MM.1S (cell line): ENCODE measurements at regions not wholly inside any gene's neighbourhood (a gene's known extent, or its start where the extent isn't known, plus 50 kb on each side); places are given as distances from the start of the nearest gene placed in this dataset.

Experiments used
- DNase-seq: peaks from one replicate; pipeline ENCODE4 v3.0.0-alpha.2; 2015
- H2AFZ ChIP-seq: fragments of 300-600 bp; sonication (generic); 2 replicates; pipeline ENCODE4 v1.6.0; 2016; ENCODE audit warnings: antibody characterized with exemption, low read length
- H3F3A ChIP-seq: fragments of 300-600 bp; sonication (generic); 2 replicates; pipeline ENCODE4 v1.6.1; 2016; ENCODE audit warnings: mild to moderate bottlenecking, antibody characterized with exemption, low read length, moderate library complexity, mixed read lengths; ENCODE audit not compliant: insufficient read depth
- H3K27ac ChIP-seq: fragments of 300-600 bp; sonication (generic); 2 replicates; pipeline ENCODE4 v1.5.1; 2016; ENCODE audit warnings: mild to moderate bottlenecking, low read length
- H3K27me3 ChIP-seq: fragments of 300-600 bp; sonication (generic); replicated peaks from 2 replicates; pipeline ENCODE4 v1.6.0; 2016; ENCODE audit warnings: low read length; ENCODE audit not compliant: insufficient read depth
- H3K36me3 ChIP-seq: fragments of 300-600 bp; sonication (generic); replicated peaks from 2 replicates; pipeline ENCODE4 v1.6.1; 2016; ENCODE audit warnings: mild to moderate bottlenecking, low read length, mixed read lengths; ENCODE audit not compliant: insufficient read depth
- H3K4me1 ChIP-seq: fragments of 300-600 bp; sonication (generic); 2 replicates; pipeline ENCODE4 v1.6.1; 2016; ENCODE audit warnings: low read length, mixed read lengths
- H3K4me2 ChIP-seq: fragments of 300-600 bp; sonication (generic); 2 replicates; pipeline ENCODE4 v1.6.0; 2016; ENCODE audit warnings: low read depth, low read length
- H3K4me3 ChIP-seq: fragments of 300-600 bp; sonication (generic); 2 replicates; pipeline ENCODE4 v1.5.1; 2016; ENCODE audit warnings: low read length, mixed read lengths
- H3K79me2 ChIP-seq: fragments of 300-600 bp; sonication (generic); 2 replicates; pipeline ENCODE4 v1.6.1; 2016; ENCODE audit warnings: mixed run types, low read length, mixed read lengths
- H3K9ac ChIP-seq: fragments of 300-600 bp; sonication (generic); 2 replicates; pipeline ENCODE4 v1.6.1; 2016; ENCODE audit warnings: low read length, mixed read lengths
- H3K9me2 ChIP-seq: fragments of 300-600 bp; sonication (generic); replicated peaks from 2 replicates; pipeline ENCODE4 v1.6.1; 2016; ENCODE audit warnings: mild to moderate bottlenecking, low read length, mixed read lengths; ENCODE audit not compliant: insufficient read depth
- H3K9me3 ChIP-seq: fragments of 300-600 bp; sonication (generic); replicated peaks from 2 replicates; pipeline ENCODE4 v1.6.1; 2016; ENCODE audit warnings: mild to moderate bottlenecking, low read length, mixed read lengths; ENCODE audit not compliant: insufficient read depth
- H4K20me1 ChIP-seq: fragments of 300-600 bp; sonication (generic); 2 replicates; pipeline ENCODE4 v1.6.1; 2016; ENCODE audit warnings: mild to moderate bottlenecking, low read length, moderate library complexity, mixed read lengths; ENCODE audit not compliant: insufficient read depth
- EZH2 ChIP-seq: fragments of 300-600 bp; sonication (generic); optimal IDR thresholded peaks from 2 replicates; pipeline ENCODE3; 2017; ENCODE audit warnings: low read depth, mild to moderate bottlenecking, antibody characterized with exemption, low read length, mixed read lengths
- EZH2phosphoT487 ChIP-seq: fragments of 300-600 bp; sonication (generic); IDR thresholded peaks from 2 replicates; pipeline ENCODE4 v1.6.1; 2018; ENCODE audit warnings: antibody characterized with exemption, low read length
- TF ChIP-seq, protein P1 (sequence below): fragments of 300-600 bp; sonication (generic); IDR thresholded peaks from 2 replicates; pipeline ENCODE4 v1.5.1; 2016; ENCODE audit warnings: antibody characterized with exemption, low read length, mixed read lengths

DNA sequence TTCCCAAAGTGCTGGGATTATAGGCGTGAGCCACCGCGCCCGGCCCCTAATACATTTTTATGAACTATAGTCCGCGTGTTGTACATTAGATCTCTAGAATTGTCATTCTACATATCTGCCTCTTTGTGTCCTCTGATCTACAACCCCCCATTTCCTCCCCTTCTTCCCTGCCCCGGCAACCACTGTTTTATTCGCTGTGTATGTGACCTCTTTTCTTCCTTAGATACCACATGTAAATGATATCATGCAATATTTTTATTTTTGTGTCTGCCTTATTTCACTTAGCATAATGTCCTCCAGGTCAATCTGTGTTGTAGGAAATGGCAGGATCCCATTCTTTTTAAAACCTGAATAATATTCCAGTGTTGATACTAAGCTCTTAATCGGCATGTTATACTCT lies 99.5 kb upstream of the NRIP1 start:
- H3F3A ChIP-seq: no peaks in the 10 kb centered on the region
- no peaks in the 10 kb centered on the region for H3K79me2 ChIP-seq
- no peak overlapping the region for H3K27ac ChIP-seq
- no peak overlapping the region for H3K4me3 ChIP-seq
- no peak overlapping the region for H3K4me2 ChIP-seq
- no peak for TF ChIP-seq EZH2phosphoT487
- no peak for TF ChIP-seq EZH2
- TF ChIP-seq, protein P1, sequence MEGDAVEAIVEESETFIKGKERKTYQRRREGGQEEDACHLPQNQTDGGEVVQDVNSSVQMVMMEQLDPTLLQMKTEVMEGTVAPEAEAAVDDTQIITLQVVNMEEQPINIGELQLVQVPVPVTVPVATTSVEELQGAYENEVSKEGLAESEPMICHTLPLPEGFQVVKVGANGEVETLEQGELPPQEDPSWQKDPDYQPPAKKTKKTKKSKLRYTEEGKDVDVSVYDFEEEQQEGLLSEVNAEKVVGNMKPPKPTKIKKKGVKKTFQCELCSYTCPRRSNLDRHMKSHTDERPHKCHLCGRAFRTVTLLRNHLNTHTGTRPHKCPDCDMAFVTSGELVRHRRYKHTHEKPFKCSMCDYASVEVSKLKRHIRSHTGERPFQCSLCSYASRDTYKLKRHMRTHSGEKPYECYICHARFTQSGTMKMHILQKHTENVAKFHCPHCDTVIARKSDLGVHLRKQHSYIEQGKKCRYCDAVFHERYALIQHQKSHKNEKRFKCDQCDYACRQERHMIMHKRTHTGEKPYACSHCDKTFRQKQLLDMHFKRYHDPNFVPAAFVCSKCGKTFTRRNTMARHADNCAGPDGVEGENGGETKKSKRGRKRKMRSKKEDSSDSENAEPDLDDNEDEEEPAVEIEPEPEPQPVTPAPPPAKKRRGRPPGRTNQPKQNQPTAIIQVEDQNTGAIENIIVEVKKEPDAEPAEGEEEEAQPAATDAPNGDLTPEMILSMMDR: no peak
- no peak for DNase-seq
- H4K20me1 ChIP-seq: no peaks in the 10 kb centered on the region
- H3K36me3 ChIP-seq: no peaks in the 10 kb centered on the region
- no peaks in the 10 kb centered on the region for H3K9me3 ChIP-seq
- no peaks in the 10 kb centered on the region for H3K27me3 ChIP-seq
- H3K9ac ChIP-seq: no peak overlapping the region
- no peak overlapping the region for H2AFZ ChIP-seq
- 0 out of 2 replicates have a peak, but pooled peaks cover 7% of the 10 kb centered on the region for H3K4me1 ChIP-seq
- no peaks in the 10 kb centered on the region for H3K9me2 ChIP-seq

DNA sequence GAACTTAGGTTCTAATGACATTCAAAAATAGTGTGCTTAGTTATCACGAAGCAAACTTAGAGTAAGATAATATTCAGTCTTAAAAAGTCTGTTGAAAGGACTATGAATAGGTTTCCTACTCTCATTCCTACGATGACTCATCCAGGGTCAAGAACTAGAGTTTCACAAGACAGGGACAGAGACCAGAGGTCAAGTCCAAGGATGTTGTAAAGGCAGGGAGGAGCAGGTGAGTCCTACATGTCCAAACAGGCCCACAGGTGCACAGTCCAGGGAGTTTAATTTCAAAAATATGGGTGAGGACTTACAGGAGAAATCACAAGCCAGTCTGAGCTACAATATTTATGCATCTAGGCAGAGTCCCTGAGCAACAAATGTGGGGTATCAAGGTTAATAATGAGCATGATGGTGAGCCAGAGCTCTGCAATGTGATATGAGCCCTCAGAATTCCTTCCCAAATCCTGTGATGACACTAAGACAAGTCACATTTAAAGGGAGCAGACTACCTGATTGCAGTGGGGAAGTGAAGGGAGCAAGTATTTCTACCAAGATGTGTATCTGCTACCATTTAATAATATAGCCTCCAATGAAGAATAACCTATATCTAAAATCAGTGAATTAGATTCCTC lies 100.0 kb upstream of the NRIP1 start:
- DNase-seq: no peak
- Histone ChIP-seq H3K9me3 (no peaks in the 10 kb centered on the region), H3K4me3 (no peak overlapping the region), H3K36me3 (no peaks in the 10 kb centered on the region), H4K20me1 (no peaks in the 10 kb centered on the region), H3K79me2 (no peaks in the 10 kb centered on the region), H3F3A (no peaks in the 10 kb centered on the region), H3K27ac (no peak overlapping the region), H2AFZ (no peak overlapping the region), H3K9ac (no peak overlapping the region), H3K4me1 (0 out of 2 replicates have a peak, but pooled peaks cover 4% of the 10 kb centered on the region), H3K4me2 (no peak overlapping the region), H3K9me2 (no peaks in the 10 kb centered on the region), H3K27me3 (no peaks in the 10 kb centered on the region)
- TF ChIP-seq, protein P1: no peak
- TF ChIP-seq EZH2phosphoT487 (no peak), EZH2 (no peak)

DNA sequence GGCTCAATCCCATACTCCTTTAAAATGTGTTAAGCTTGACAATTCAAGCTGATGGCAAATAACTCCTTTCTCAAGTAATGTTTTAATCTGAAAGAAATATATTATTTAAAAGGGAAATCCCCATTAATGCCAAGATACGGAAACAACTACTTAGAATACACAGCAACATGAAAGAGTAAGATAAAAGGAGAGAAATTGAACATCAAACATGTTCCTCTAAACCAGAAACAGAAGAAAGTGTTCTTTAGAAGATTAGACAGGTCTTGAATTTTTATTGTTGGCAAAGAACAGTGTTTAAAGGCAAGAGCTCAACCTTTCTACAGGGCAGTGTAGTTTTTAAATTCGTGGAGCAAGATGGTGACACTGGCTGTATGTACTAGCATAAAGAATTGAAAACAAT lies 105.8 kb upstream of the NRIP1 start:
- no peak overlapping the region for H3K4me3 ChIP-seq
- H3K36me3 ChIP-seq: no peaks in the 10 kb centered on the region
- H3K9me2 ChIP-seq: no peaks in the 10 kb centered on the region
- TF ChIP-seq, protein P1: no peak
- no peak for TF ChIP-seq EZH2
- TF ChIP-seq EZH2phosphoT487: no peak
- no peaks in the 10 kb centered on the region for H3K79me2 ChIP-seq
- no peaks in the 10 kb centered on the region for H4K20me1 ChIP-seq
- no peaks in the 10 kb centered on the region for H3K27me3 ChIP-seq
- H3K4me1 ChIP-seq: no peaks in the 10 kb centered on the region
- DNase-seq: no peak
- no peak overlapping the region for H3K27ac ChIP-seq
- H3K9ac ChIP-seq: no peak overlapping the region
- H3F3A ChIP-seq: no peaks in the 10 kb centered on the region
- H3K9me3 ChIP-seq: no peaks in the 10 kb centered on the region
- no peak overlapping the region for H2AFZ ChIP-seq
- no peak overlapping the region for H3K4me2 ChIP-seq
